DOHH2 (cell line): ENCODE measurements at regions not wholly inside any gene's neighbourhood (a gene's known extent, or its start where the extent isn't known, plus 50 kb on each side); places are given as distances from the start of the nearest gene placed in this dataset.

Experiments used
- CTCF ChIP-seq: fragments of 200-600 bp; sonication (generic); IDR thresholded peaks from one replicate; pipeline ENCODE4 v1.5.1; 2014; ENCODE audit warnings: antibody characterized with exemption, mild to moderate bottlenecking, low read depth, low read length; ENCODE audit not compliant: poor library complexity, severe bottlenecking
- EZH2phosphoT487 ChIP-seq: fragments of 200-600 bp; sonication (generic); IDR thresholded peaks from 2 replicates; pipeline ENCODE4 v1.6.1; 2017; ENCODE audit warnings: borderline replicate concordance, mild to moderate bottlenecking, antibody characterized with exemption, low read length, moderate library complexity, mixed read lengths

GRCh38 chr3:34254285-34254684, 455.9 kb downstream of the PDCD6IP start:
- TF ChIP-seq CTCF, result no peak
- TF ChIP-seq EZH2phosphoT487, result no peak
